NOMO-1 treated with DMSO at 0.1 percent for 48 hours (cell line): ENCODE measurements at regions not wholly inside any gene's neighbourhood (a gene's known extent, or its start where the extent isn't known, plus 50 kb on each side); places are given as distances from the start of the nearest gene placed in this dataset.
"Not testable (repeated sequence)": the region's sequence is repeated elsewhere in the genome, so short reads cannot be mapped to it uniquely, and the experiment has no call there.

Experiments used
- DNase-seq: peaks from one replicate; lab custom pipeline; 2025; ENCODE audit not compliant: unreplicated experiment; lab: John Stamatoyannopoulos, UW

DNA sequence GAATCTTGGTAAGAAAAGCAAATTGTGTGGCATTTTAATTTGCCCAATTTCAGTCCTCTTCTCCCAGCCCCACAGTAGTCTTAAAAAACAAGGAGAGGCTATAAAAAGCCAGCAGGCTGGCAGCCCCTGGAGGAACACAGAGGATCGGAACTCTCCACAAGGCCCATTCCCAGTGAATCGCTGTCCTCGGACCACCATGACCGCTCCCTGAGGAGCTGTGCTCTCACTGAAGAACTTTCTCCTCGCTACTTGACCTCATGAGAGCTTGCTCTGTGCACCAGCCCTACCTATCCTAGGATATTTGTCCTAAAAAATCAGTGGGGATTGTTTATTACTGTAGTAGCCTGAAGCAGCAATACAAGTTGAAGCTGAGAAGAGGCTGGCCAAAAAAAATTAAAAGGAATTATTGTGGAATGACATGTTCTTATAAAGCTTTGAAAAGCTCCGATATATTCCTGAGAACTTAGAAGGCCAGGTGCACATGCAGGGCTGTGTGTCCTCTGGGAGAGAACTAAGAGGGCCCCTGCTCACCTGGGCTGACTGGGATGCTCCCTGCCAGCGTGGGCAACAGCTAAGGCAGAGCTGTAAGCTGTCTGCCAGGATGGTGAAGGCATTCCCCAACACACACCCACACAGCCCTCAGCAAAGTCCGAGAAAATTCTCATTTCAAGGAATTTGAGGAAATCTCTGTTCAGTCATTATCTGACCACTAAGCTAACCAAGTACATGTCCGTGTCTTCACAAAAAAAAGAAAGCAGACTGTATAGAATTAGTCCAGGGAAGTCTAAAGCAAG lies 148.8 kb upstream of the SFSWAP start:
- DNase-seq = no peak

DNA sequence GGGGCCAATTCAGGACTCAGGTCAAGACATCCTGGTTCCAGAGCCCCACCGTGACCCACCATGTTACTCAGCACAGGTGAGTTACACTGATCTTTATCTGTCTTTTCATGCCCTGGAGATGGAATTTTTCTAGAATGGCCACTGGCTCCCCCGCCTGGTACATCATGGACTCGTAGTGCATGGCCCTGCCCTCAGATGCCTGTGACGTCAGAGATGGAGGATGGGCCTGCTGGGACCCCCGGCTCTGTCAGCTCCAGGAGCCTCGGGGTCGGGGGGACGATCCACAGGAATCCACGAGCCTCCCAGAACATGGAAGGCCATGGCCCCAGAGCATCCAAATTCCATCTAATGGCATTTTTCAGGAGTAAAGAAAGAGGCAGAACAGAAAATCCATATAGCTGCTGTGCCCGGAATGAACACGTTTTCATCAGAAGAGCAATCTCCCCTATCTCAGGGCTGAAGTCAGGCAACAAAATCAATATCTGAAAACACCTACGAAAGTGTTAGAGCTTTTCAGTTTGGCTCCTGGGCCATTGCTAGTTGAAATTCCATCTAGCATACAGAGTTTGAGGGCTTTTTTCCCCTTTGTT lies 146.7 kb upstream of the SFSWAP start:
- not testable (repeated sequence) for DNase-seq

DNA sequence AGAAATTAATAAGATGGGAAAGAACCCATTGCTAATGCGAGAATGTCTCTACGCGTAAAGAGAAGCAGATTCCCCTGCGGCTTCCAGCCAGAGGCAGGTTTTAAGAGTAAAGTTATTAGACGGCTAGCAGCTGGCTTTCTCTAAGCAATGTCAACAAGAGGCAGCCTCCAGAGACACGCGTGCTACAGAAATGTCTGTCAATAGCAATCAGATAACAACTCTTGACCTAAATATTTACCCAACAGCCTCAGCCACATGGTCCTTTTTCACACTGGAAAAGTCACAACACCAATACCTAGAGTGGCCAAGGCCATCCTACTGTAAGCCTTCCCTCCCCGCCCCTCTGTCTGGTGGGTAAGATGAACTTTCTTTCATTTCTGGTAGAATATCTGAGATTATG lies 146.0 kb upstream of the SFSWAP start:
- DNase-seq = no peak

DNA sequence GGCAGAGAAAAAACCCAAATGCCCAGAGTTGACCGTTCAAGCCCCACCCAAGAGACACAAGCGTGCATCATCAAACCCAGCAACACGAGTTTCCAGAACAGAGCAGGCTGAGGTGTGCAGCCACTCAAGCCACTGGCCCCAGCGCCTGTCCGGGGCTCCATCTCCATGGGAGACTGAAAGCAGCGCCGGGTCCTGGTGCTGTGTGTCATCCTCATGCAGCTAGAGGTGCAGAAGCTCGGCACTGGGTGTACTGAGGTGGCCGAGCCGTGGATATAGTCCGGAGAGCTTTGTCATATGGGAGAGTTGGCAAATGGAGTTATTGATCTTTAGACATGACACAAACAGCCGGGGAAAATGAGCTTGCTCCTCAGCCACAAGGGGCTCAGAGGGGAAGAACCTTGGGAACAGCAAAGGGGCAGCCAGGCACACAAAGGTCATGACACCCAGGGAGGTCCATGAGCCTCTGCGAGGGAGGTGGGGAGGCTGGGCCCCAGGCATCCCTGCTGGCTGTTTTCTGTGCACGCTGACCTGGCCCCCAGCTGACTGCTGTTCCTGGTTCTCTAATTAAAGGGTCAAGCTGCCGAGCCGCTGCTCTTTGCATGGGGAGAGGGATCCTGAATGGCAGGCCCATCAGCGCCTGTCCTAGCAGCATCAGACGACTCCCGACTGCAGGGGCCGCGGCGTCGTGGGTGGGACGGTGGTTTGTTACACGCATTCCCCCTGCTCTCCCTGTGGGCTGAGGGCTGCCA lies 145.4 kb upstream of the SFSWAP start:
- DNase-seq = no peak

DNA sequence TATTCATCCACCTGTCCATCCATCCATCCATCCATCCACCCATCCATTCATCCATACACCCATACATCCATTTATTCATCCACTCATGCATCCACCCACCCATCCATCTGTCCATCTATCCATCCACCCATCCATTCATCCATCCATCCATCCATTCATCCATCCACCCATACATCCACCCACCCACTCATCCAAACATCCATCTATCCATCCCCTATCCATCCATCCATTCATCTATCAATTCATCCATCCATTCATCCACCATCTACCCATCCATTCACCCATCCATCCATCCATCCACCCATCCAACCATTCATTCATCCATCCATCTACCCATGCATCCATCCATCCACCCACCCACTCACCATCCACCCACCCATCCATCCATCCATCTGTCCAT lies 142.6 kb upstream of the SFSWAP start:
- DNase-seq = no peak

DNA sequence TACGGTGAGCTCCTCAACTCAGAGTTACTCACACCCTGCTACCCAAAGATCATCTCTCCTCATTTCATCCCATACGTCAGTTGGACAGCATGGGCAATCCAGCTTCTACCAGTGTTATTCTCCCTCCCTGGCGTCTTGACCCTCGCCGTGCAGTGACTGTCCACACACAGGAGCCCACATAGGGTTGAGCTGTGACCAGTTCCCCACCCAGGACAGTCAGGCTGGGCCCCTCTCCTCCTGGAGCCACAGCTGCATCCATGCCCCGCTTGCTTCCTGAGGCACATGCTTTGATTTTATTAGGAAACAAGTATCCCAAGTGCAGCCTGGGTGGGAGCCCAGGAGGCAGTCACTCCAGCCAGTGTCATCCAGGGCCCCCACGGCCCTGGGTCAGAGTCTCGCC lies 140.3 kb upstream of the SFSWAP start:
- DNase-seq = no peak

DNA sequence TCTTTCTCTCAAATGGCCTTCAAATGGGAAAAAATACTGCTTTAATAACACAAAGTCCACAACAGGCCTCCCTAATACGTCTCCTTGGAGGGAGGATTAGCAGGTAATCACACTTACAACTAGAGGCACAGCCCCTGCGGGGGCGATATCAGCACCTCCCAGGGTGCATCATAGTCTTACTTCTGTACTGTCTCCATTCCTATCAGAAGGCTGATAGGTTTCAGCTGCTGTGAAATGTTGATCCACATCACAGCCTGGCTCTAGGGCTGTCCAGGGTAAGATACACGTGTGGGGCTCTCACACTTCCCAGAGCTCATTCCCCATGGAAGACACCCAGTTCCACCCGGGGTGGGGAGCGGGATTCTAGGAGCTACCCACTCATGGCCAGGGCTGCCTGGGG lies 139.1 kb upstream of the SFSWAP start:
- no peak for DNase-seq

DNA sequence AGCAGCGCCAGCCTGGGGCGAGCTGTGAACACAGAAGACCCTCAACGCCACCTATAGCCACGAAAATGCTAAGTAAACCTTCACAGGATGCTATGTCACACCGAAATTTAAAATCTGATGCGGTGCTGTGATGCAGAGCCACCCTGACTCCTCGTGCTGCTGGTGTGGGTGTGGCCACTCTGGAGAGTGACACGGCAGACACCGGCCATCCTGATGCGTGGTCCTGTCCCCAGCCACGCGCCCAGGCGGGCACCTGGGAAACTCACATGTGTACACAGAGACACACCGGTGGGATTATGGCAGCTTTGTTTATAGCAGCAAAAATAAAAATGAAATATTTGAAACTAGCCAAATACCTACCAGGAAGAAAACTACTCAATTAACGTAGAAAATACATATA lies 138.3 kb upstream of the SFSWAP start:
- DNase-seq = no peak

DNA sequence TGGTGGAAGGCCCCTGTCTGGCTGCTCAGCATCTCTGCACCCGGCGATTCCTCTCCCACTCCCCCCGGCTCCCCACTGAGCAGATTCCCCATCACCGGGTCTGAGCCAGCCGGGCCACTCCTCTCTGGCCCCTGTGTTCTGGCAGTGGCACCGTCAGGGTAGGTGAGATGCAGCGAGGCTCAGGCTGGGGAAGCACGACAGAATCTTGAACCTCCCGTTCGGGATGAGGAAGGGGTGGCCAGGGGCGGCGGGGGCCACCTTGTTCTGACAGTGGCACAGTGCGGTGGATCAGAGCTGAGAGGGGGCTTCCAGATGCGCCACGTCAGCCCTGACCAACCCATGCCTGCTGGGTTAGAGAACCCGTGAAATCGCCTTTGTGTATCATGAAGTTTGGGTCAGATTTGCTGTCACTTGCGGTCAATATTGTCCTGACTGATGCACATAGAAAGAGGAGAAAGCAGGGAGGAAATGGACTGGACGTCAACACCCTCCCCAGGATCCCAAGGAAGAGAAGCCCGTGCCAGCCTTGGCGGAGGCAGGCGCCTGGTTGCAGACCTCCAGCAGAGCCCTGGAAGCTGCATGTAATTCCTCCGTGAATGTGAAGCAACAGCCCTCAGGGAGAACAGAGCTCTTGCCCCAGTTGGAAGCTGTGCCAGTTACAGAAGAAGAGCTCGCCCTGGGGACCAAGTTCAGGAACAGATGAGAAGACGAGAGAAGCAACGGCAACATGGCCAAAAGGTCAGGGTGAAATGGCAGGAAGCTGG lies 137.1 kb upstream of the SFSWAP start:
- no peak for DNase-seq

DNA sequence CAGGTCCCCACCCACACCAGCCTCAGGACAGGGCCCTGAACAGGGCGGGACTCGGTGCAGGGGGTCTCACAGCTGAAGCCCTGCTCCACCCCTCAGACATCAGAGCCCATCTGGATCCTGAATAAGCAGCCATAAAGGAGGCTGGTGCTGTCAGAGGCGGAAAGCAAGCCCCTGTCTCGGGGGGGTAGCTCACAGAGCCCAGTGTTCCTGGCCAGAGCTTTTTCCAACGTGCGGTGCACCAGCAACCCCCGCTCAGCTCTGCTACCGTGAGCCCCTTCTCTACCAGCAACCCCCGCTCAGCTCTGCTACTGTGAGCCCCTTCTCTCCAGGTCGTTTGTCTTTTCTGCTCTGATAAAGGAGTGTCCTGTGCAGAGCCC lies 136.5 kb upstream of the SFSWAP start:
- DNase-seq = no peak

DNA sequence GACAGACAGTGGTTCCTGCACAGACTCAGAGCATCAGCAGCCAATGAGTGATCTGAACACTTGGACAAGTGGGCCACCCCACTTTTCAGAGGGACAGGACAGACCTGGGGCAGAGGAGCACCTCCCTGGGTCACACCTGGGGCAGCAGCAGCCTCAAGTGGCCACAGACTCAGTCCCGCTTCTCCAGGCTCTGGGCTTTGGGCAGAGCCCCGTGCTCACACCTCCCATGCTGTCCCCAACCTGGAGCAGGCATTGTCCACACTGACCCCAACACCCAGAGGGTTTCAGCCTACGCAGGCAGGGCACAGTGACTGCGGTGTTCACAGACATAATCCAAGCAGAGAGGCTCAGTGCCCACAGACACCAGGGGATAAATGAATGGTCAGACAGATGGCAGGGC lies 135.5 kb upstream of the SFSWAP start:
- no peak for DNase-seq

DNA sequence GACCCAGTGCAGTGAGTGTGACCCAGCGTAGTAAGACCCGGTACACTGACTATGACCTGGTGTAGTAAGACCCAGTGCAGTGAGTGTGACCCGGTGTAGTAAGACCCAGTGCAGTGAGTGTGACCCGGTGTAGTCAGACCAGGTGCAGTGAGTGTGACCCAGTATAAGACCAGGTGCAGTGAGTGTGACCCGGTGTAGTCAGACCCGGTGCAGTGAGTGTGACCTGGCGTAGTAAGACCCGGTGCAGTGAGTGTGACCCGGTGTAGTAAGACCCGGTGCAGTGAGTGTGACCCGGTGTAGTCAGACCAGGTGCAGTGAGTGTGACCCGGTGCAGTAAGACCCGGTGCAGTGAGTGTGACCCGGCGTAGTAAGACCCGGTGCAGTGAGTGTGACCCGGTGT lies 134.2 kb upstream of the SFSWAP start:
- not testable (repeated sequence) for DNase-seq

DNA sequence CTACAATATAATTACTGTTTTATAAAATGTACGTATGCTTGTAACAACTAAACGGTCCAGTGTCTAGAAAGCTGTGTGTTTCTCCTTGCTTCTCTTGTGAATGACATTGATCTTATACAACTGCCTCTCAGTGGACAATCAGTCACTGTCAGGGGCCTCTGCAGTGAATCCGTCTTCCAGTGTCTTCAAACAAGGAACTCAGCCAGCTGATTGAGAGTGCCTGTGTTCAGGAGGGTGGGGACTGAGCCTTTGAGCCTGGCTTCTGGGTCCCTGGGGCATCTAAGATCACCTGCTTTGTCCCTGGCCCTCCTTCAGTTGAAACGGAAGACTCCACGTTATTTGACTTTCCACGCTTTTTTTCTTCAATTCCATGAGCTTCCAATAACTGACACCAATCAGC lies 133.1 kb upstream of the SFSWAP start:
- DNase-seq = no peak

DNA sequence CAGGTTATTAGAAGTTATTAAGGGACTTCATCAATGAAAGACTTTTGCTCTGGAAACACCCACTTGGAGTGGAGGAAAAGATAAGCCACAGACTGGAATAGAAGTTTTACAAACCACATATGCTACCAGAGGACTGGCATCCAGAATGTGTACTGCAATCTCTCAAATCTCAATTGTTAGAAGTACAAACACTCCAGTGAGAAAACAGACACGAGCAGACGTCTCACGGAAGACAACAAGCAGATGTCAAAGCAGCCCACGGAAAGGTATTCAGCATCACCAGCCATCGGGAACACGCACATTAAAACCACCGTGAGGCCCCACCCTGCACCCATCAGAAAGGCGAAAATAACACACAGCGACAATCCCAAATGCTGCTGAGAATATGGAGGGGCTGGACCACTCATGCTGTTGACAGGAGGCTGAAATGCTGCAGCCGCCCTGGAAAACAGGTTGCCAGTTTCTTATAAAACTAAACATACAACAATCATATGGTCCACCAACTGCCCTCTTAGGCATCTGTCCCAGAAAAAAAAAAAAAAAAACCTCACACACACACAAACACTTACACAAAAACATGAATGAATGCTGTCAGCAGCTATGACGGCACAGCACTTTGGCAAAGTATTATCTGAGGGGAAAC lies 131.9 kb upstream of the SFSWAP start:
- no peak for DNase-seq

DNA sequence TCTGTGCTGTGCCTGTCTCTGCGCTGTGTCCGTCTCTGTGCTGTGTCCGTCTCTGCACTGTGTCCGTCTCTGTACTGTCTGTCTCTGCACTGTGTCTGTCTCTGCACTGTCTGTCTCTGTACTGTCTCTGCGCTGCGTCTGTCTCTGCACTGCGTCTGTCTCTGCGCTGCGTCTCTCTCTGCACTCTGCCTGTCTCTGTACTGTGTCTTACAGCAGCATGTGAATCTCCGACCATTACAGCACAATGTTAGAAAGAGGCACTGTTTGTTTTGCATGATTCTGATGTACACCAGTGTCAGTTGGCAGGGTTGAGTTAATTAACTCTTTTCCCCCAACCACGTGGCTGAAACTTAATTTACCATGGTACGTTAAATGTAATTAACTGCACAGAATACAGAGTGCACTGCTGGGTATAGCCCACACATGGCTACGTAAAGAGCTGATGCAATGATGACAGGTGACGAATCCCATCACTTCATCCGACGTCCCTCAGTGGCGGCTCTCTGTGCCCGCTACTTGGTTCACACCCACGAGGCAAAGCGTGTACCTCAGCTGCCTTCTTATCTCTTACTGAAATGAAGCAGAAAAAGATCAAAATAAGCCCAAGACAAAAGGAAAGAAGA lies 127.7 kb upstream of the SFSWAP start:
- no peak for DNase-seq

DNA sequence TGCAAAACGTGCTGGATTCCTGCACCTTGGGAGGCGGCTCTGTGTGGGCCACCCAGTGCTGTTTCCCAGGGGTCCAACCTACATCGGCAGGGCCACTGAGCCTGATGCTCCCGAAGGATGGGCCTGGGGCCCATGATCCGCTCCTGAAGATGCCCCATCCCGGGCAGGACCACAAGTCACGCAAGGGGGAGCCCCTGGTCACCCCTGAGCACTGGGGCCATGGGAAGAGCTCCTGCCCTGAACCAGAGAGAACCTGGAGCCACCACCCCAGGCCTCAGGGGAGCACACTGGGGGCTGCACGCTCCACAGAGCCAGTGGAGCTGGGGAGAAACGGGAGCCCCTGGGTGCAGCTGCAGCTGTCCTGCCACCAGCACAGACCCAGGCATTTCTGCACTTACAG lies 124.6 kb upstream of the SFSWAP start:
- DNase-seq = no peak

DNA sequence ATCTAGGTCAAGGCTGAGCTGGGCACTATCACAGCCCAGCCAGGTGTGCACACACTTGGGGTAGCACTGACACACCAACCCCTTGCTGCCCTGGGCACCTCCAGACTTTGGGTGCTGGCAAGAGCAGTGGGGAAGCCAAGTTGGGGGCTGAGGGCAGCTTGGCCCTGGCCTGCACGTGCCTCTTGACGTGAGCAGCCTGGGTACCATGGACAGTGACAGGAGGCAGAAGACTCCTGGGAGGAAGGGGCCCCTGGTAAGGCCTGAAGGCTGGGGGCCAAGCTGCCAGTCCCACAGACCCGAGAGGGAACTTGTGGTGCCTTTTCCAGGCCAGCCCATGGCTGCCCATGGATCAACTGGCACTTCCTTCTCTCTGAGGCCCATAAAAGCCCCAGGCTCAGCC lies 124.1 kb upstream of the SFSWAP start:
- DNase-seq = no peak

DNA sequence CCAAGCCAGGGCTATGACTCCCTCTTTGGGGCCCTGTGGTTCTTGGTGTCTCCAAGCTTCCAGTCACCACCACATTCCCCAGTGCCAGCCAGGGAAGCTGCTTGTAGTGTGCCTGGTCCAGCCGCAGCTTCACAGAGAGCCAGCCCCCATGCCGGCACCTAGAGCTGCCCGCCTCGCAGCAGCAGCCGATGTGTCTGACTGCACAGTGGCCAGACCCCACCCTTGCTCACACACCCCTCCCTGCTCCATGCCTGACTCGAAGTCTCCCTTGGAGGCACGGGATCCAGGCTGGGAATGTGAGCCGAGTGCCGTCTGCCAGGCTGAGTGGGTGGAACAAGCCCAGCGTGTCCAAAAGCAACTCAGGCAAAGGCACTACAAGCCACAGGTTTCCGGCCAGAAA lies 123.3 kb upstream of the SFSWAP start:
- no peak for DNase-seq

DNA sequence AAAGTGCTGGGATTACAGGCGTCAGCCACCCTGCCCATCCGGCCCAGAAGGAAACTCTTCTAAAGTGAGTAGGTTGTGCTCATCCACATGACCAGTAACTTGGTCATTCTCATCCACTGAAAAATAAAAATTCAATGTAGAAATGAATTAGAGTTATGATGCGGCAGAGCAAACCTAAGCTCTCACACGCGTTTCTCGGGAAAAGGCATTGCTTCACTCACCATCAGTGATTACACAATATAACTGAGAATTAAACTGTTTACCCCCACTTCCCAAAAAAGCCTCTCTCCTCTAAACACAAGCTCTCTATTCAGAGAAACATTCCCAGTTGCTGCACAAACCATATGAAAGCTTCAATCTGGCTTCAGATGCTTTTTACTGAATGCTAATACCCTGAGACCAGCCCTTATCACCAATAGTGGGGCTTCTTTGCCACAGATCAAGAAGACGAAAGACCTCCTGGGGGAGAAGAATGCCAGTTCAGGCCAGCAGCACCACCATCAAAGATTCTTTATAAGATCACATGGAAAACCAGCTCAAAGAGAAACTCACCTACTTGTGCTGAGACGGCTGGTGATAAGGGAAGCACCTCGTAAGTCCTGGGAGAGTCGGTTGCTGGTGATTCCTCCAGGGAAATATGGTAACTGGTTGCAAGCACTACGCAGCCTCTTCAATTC lies 121.5 kb upstream of the SFSWAP start:
- DNase-seq = no peak

DNA sequence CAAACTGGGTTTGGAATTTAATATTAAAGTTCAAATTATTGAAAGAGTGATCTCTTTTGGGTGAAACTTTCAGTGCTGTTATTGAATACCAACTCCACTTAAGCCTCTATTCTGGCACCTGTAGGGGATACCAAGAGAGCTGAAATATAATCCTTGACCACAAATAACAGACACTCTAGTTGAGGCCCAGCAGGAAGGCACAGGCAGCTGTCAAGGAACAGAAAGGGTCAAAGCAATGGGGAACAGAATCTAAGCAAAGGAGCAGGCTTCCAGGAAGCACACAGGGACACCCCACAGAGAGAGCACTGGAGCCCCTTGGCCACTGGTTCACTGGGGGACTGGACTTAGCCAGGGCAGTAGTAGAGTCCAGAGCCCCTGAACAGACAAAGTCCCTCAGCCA lies 120.9 kb upstream of the SFSWAP start:
- peak; percentile 11 for DNase-seq
